Endothelial cell of umbilical vein (primary cell): ENCODE measurements at regions not wholly inside any gene's neighbourhood (a gene's known extent, or its start where the extent isn't known, plus 50 kb on each side); places are given as distances from the start of the nearest gene placed in this dataset.

ENCODE experiments used
- BruUV-seq: library from RNA; stranded (reverse); fragments of 400-500 nt; replicated peaks from 2 replicates; lab custom pipeline; 2021; lab: Mats Ljungman, UMichigan
- CTCF ChIA-PET: fragments of 300-600, 350-600 bp; sonication (Branson Sonifier 250); formaldehyde crosslinking; loops from one replicate; lab custom pipeline; 2021; ENCODE audit warnings: antibody characterized with exemption, inconsistent platforms; lab: Charles Lee
- POLR2A ChIA-PET: fragments of 300-600, 350-600 bp; sonication (Branson Sonifier 250); formaldehyde crosslinking; loops from one replicate; lab custom pipeline; 2021; ENCODE audit warnings: antibody characterized with exemption, inconsistent platforms; lab: Charles Lee
- DNase-seq: peaks from one replicate; pipeline ENCODE4 v3.0.0-alpha.2; 2011; ENCODE audit warnings: low read depth, low spot score
- FAIRE-seq: peaks from 2 replicates; lab custom pipeline; 2011; peaks lifted over from hg19 to GRCh38; lab: Jason Lieb, UNC
- H2AFZ ChIP-seq: 2 replicates; pipeline ENCODE4 v1.6.0; 2012; ENCODE audit warnings: low read depth, low read length, control low read depth, inconsistent platforms
- H3K27ac ChIP-seq: 2 replicates; pipeline ENCODE4 v1.5.1; 2011; ENCODE audit warnings: low read depth, mild to moderate bottlenecking, control low read depth, low read length, moderate library complexity; ENCODE audit not compliant: insufficient read depth
- H3K27me3 ChIP-seq, 2 experiments: 2 replicates each; pipeline versions ENCODE4 v1.6.0 to v1.6.1; 2011; ENCODE audit warnings: low read length in 2 of 2, mixed read lengths in 1 of 2; ENCODE audit not compliant: control insufficient read depth in 2 of 2, insufficient read depth in 2 of 2
- H3K36me3 ChIP-seq, 2 experiments: 2 replicates in 1 of 2; 3 replicates in 1 of 2; pipeline ENCODE4 v1.5.1; 2011; ENCODE audit warnings: low read length in 2 of 2, mild to moderate bottlenecking in 1 of 2, moderate library complexity in 1 of 2; ENCODE audit not compliant: control insufficient read depth in 2 of 2, insufficient read depth in 2 of 2; ENCODE audit errors: extremely low read depth in 1 of 2
- H3K4me1 ChIP-seq: 3 replicates; pipeline ENCODE4 v1.5.1; 2011; ENCODE audit warnings: mild to moderate bottlenecking, low read length; ENCODE audit not compliant: control insufficient read depth, insufficient read depth; ENCODE audit errors: extremely low read depth
- H3K4me2 ChIP-seq: 2 replicates; pipeline ENCODE4 v1.6.1; 2011; ENCODE audit warnings: low read length, control low read depth, mixed read lengths; ENCODE audit not compliant: insufficient read depth
- H3K4me3 ChIP-seq, 3 experiments: fragments of 200-600 bp in 1 of 3; sonication (generic), shearing (Covaris generic) in 1 of 3; replicated peaks in 1 of 3; 2 replicates each; pipeline ENCODE4 v1.5.1; 2011 to 2016; ENCODE audit warnings: control low read depth in 3 of 3, low read length in 3 of 3, mild to moderate bottlenecking in 2 of 3, inconsistent platforms in 1 of 3, low read depth in 1 of 3, moderate library complexity in 1 of 3; ENCODE audit not compliant: insufficient read depth in 1 of 3
- H3K79me2 ChIP-seq: 2 replicates; pipeline ENCODE4 v1.6.0; 2012; ENCODE audit warnings: low read length, inconsistent platforms; ENCODE audit not compliant: control insufficient read depth, insufficient read depth
- H3K9ac ChIP-seq: replicated peaks from 2 replicates; pipeline ENCODE3; 2011; ENCODE audit warnings: low read length, control low read depth; ENCODE audit not compliant: insufficient read depth; ENCODE audit errors: extremely low read depth
- H3K9me1 ChIP-seq: replicated peaks from 3 replicates; pipeline ENCODE4 v1.6.0; 2011; ENCODE audit warnings: mild to moderate bottlenecking, low read length; ENCODE audit not compliant: control insufficient read depth, insufficient read depth; ENCODE audit errors: extremely low read depth
- H3K9me3 ChIP-seq: replicated peaks from 2 replicates; pipeline ENCODE4 v1.5.1; 2012; ENCODE audit warnings: low read length, inconsistent platforms; ENCODE audit not compliant: control insufficient read depth, insufficient read depth
- H4K20me1 ChIP-seq: replicated peaks from 2 replicates; pipeline ENCODE3; 2011; ENCODE audit warnings: mild to moderate bottlenecking, low read length; ENCODE audit not compliant: control insufficient read depth, insufficient read depth; ENCODE audit errors: extremely low read depth
- EZH2 ChIP-seq: IDR thresholded peaks from 2 replicates; pipeline ENCODE4 v1.6.1; 2012; ENCODE audit warnings: borderline replicate concordance, low read depth, mild to moderate bottlenecking, moderate library complexity, low read length, inconsistent platforms; ENCODE audit not compliant: severe bottlenecking
- FOS ChIP-seq: IDR thresholded peaks from 2 replicates; pipeline ENCODE4 v1.6.1; 2011; ENCODE audit warnings: mild to moderate bottlenecking, low read length, moderate library complexity, borderline replicate concordance; ENCODE audit not compliant: insufficient read depth
- GATA2 ChIP-seq: IDR thresholded peaks from 2 replicates; pipeline ENCODE4 v1.7.0; 2011; ENCODE audit warnings: low read depth, mild to moderate bottlenecking, moderate library complexity, mixed read lengths, low read length; ENCODE audit not compliant: insufficient read length, insufficient read depth
- JUN ChIP-seq: IDR thresholded peaks from 2 replicates; pipeline ENCODE4 v1.6.1; 2011; ENCODE audit warnings: borderline replicate concordance, low read depth; ENCODE audit not compliant: insufficient read length, insufficient read depth
- MAX ChIP-seq: IDR thresholded peaks from 2 replicates; pipeline ENCODE4 v1.6.1; 2011; ENCODE audit not compliant: insufficient read depth, insufficient read length
- MYC ChIP-seq: IDR thresholded peaks from one replicate; pipeline ENCODE4 v1.6.1; 2011; ENCODE audit warnings: mild to moderate bottlenecking, low read depth, low read length
- POLR2A ChIP-seq: IDR thresholded peaks from 2 replicates; pipeline ENCODE4 v1.6.1; 2012; ENCODE audit warnings: low read depth, mild to moderate bottlenecking, control low read depth, low read length
- POLR2AphosphoS5 ChIP-seq: IDR thresholded peaks from 2 replicates; pipeline ENCODE4 v1.6.1; 2012; ENCODE audit warnings: low read depth, mild to moderate bottlenecking, control low read depth, low read length, moderate library complexity; ENCODE audit not compliant: insufficient read depth
- dilution Hi-C: fragments of 300-500 bp; cut with MboI; formaldehyde crosslinking; loops from one replicate; pipeline ENCODE4 v1.15.0; 2019; ENCODE audit warnings: low sequenced_read_pairs; ENCODE audit not compliant: extremely low pct_ligation_motif_present
- intact Hi-C: fragments of 100-400 bp; cut with micrococcal nuclease; formaldehyde crosslinking; loops from one replicate; pipeline ENCODE4 v1.10.0; 2022
- TF ChIP-seq, protein P1 (sequence below), 2 donors: IDR thresholded peaks; 1 replicate in 1 of 2; 2 replicates in 1 of 2; pipeline ENCODE4 v1.5.1; 2011; ENCODE audit warnings: low read length in 2 of 2, mild to moderate bottlenecking in 2 of 2, moderate library complexity in 2 of 2, control low read depth in 1 of 2, inconsistent platforms in 1 of 2, low read depth in 1 of 2; ENCODE audit not compliant: insufficient read depth in 1 of 2; ENCODE audit errors: extremely low read depth in 1 of 2

- H3K27me3 ChIP-seq: no peaks in the 10 kb centered on the region
- H3K36me3 ChIP-seq: no peaks in the 10 kb centered on the region
- H3K27ac ChIP-seq: no peak overlapping the region
- no peaks in the 10 kb centered on the region for H3K79me2 ChIP-seq
- no peaks in the 10 kb centered on the region for H3K4me1 ChIP-seq
- no peak overlapping the region for H3K4me2 ChIP-seq
- no peaks in the 10 kb centered on the region for H3K9me3 ChIP-seq
- FAIRE-seq (no peak), DNase-seq (no peak)
- TF ChIP-seq, protein P1, sequence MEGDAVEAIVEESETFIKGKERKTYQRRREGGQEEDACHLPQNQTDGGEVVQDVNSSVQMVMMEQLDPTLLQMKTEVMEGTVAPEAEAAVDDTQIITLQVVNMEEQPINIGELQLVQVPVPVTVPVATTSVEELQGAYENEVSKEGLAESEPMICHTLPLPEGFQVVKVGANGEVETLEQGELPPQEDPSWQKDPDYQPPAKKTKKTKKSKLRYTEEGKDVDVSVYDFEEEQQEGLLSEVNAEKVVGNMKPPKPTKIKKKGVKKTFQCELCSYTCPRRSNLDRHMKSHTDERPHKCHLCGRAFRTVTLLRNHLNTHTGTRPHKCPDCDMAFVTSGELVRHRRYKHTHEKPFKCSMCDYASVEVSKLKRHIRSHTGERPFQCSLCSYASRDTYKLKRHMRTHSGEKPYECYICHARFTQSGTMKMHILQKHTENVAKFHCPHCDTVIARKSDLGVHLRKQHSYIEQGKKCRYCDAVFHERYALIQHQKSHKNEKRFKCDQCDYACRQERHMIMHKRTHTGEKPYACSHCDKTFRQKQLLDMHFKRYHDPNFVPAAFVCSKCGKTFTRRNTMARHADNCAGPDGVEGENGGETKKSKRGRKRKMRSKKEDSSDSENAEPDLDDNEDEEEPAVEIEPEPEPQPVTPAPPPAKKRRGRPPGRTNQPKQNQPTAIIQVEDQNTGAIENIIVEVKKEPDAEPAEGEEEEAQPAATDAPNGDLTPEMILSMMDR (IDR thresholded peaks at IDR 0.05; ENCODE audit: extremely low read depth in 1 of 2, insufficient read depth in 1 of 2, low read depth in 1 of 2, low read length in 2 of 2): no peak
- TF ChIP-seq GATA2 (no peak), EZH2 (no peak), MAX (no peak), POLR2A (no peak), POLR2AphosphoS5 (no peak), FOS (no peak), MYC (no peak), JUN (no peak)
- H3K4me3 ChIP-seq: no peak overlapping the region
- POLR2A ChIA-PET: interaction anchor here (0.6 kb wide), 1 partner anchor 12 kb away, joined by 7 read pairs; no protein-coding TSS in a partner anchor
- dilution Hi-C loops: no loop called here
- no peaks in the 10 kb centered on the region for H3K9me1 ChIP-seq
- no peak overlapping the region for H3K9ac ChIP-seq
- H4K20me1 ChIP-seq: no peaks in the 10 kb centered on the region
- H2AFZ ChIP-seq: no peak overlapping the region
- CTCF ChIA-PET: no interaction called here
- intact Hi-C loops: no loop called here
- BruUV-seq: no TSS peak
Measured at GRCh38 chr7:4439444-4439843, 242.7 kb upstream of the FOXK1 start.
